BE2C (cell line): ENCODE measurements at regions not wholly inside any gene's neighbourhood (a gene's known extent, or its start where the extent isn't known, plus 50 kb on each side); places are given as distances from the start of the nearest gene placed in this dataset.

Experiments
- DNase-seq: peaks from one replicate; pipeline ENCODE4 v3.0.0-alpha.2; 2020
- H3K27me3 ChIP-seq: fragments of 250-450 bp; sonication (Bioruptor Pico); 2 replicates; pipeline ENCODE4 v1.5.1; 2020; ENCODE audit warnings: mild to moderate bottlenecking
- H3K36me3 ChIP-seq: fragments of 250-450 bp; sonication (Bioruptor Pico); 2 replicates; pipeline ENCODE4 v1.5.1; 2020; ENCODE audit warnings: mild to moderate bottlenecking
- H3K4me1 ChIP-seq: fragments of 250-450 bp; sonication (Bioruptor Pico); 2 replicates; pipeline ENCODE4 v1.5.1; 2020
- H3K4me3 ChIP-seq: 2 replicates; pipeline ENCODE4 v1.5.1; 2011; ENCODE audit warnings: low read depth, low read length
- H3K9me3 ChIP-seq: fragments of 250-450 bp; sonication (Bioruptor Pico); 2 replicates; pipeline ENCODE4 v1.5.1; 2020
- CTCF ChIP-seq: IDR thresholded peaks from 2 replicates; pipeline ENCODE4 v1.5.1; 2012; ENCODE audit warnings: mild to moderate bottlenecking, low read depth, low read length

GRCh38 chr22:48629631-48630432, 1197.8 kb downstream of the BRD1 start:
- H3K4me3 ChIP-seq, result no peak overlapping the region
- no peaks in the 10 kb centered on the region for H3K27me3 ChIP-seq
- no peaks in the 10 kb centered on the region for H3K4me1 ChIP-seq
- no peaks in the 10 kb centered on the region for H3K36me3 ChIP-seq
- DNase-seq, result no peak
- TF ChIP-seq CTCF, result no peak
- H3K9me3 ChIP-seq, result peaks cover 3% of the 10 kb centered on the region; the same call in 1 of the 2 replicates

DNA sequence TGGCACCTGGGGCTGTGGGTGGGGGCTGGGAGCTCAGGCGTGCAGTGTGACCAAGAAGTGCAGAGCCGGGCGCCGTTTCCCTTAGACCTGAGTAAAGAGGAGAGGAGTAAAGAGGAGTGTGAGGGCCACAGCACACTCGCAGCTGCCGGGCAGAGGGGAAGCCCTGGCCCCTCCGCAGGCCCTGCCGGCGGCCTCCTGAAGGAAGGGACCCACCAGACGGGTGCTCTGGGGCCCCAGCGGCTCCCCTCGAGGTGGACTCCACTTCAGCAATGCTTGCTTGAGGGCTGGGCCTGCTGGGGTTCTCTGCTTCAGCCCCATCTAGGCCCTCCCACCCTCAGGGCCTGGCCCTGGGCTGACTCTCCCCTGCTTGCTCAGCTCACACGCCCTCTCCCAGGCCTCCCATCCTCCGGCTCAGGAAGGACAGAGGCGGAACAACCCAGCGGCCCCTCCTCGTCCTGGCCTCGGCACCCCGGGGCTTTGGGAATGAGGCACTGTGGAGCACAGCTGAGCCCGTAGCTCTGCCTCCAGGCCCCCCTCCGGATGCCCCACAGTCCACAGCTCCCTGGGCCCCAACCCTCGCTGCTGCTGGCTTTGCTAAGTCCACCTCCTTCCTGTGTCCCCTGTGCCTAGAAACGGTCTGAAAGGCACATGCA, 1198.7 kb downstream of the BRD1 start:
- TF ChIP-seq CTCF, result no peak
- Histone ChIP-seq H3K4me3 (no peak overlapping the region), H3K4me1 (no peaks in the 10 kb centered on the region), H3K9me3 (peaks cover 3% of the 10 kb centered on the region; the same call in 1 of the 2 replicates), H3K27me3 (no peaks in the 10 kb centered on the region), H3K36me3 (no peaks in the 10 kb centered on the region)
- no peak for DNase-seq

DNA sequence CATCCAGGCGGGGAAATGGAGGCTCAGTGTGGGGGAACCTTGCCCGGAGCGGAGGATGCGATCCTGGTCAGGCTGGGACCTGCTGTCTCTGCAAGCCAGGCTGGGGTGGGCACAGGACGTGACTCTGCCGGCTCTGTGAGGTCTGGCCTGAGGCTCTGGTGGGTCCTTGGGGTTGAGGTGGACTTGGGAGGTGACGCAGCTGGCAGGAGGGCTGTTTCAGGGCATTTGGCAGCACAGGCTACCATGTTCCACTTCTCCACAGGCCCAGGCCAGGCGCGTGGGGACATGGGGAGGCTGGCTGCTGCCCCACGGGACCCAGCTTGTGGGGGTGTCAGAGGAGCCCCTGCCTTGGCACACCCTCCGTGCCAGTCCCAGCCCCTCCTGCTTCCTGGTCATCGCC, 1199.7 kb downstream of the BRD1 start:
- no peaks in the 10 kb centered on the region for H3K36me3 ChIP-seq
- peaks cover 3% of the 10 kb centered on the region; the same call in 1 of the 2 replicates for H3K9me3 ChIP-seq
- no peak for DNase-seq
- no peaks in the 10 kb centered on the region for H3K4me1 ChIP-seq
- no peak for TF ChIP-seq CTCF
- no peak overlapping the region for H3K4me3 ChIP-seq
- no peaks in the 10 kb centered on the region for H3K27me3 ChIP-seq

DNA sequence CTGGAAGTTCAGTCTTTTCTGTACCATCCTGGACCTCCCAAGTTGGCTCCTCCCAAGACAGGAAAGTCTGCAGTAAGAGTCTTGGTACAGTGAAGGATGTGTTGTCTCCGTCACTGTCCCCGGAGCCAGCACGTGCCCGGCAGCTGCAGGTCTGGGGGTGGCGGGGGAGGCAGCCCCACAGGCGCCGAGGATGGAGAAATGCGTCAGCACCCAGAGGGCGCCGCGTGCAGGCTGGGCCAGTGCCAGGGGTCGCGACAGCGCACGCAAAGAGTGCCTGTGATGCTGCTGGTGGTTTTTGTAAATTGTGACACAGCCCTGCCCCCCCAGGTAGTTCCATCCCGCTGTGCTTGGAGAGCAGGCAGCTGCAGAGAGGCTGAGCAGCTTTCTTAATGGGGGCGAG, 1200.5 kb downstream of the BRD1 start:
- Histone ChIP-seq H3K36me3 (no peaks in the 10 kb centered on the region), H3K27me3 (no peaks in the 10 kb centered on the region), H3K4me1 (no peaks in the 10 kb centered on the region), H3K4me3 (no peak overlapping the region), H3K9me3 (peaks cover 7% of the 10 kb centered on the region; the same call in 1 of the 2 replicates)
- no peak for TF ChIP-seq CTCF
- DNase-seq, result no peak

- Histone ChIP-seq H3K4me1 (no peaks in the 10 kb centered on the region), H3K4me3 (no peak overlapping the region), H3K9me3 (peaks cover 9% of the 10 kb centered on the region), H3K27me3 (no peaks in the 10 kb centered on the region), H3K36me3 (no peaks in the 10 kb centered on the region)
- no peak for DNase-seq
- TF ChIP-seq CTCF, result no peak
Observed at GRCh38 chr22:48624401-48624800, 1203.3 kb downstream of the BRD1 start.
